ENCODE measurements at regions not wholly inside any gene's neighbourhood (a gene's known extent, or its start where the extent isn't known, plus 50 kb on each side); places are given as distances from the start of the nearest gene placed in this dataset.

GRCh38 chr10:50988792-50989191 is 85.5 kb upstream of the PRKG1 start:
- no peak for ATAC-seq (ENCODE audit: insufficient read depth, low read depth)
- H4K20me1 ChIP-seq (ENCODE audit: insufficient read depth, low read length), result no peaks in the 10 kb centered on the region
- DNase-seq, result no peak
- no peaks in the 10 kb centered on the region for H3K4me1 ChIP-seq (ENCODE audit: insufficient read depth, low read length)
- H3K4me3 ChIP-seq (ENCODE audit: low read depth in 1 of 2, low read length in 2 of 2), result no peak overlapping the region
- no peaks in the 10 kb centered on the region for H3K27me3 ChIP-seq (ENCODE audit: insufficient read depth, low read length, poor library complexity)
- no peaks in the 10 kb centered on the region for H3K36me3 ChIP-seq (ENCODE audit: insufficient read depth, low read length)
- H2AFZ ChIP-seq (ENCODE audit: low read depth, low read length), result no peak overlapping the region
- no peak overlapping the region for H3K4me2 ChIP-seq (ENCODE audit: insufficient read depth, low read length)
- H3K9me3 ChIP-seq (ENCODE audit: insufficient read depth, low read length, severe bottlenecking), result no peaks in the 10 kb centered on the region
- no peak overlapping the region for H3K27ac ChIP-seq (ENCODE audit: low read length)
- H3K9ac ChIP-seq (ENCODE audit: low read depth, low read length), result no peak overlapping the region
- peak; percentile 38 for TF ChIP-seq CTCF (IDR thresholded peaks at IDR 0.05; ENCODE audit: borderline replicate concordance, extremely low read depth, low read length, poor library complexity, severe bottlenecking)
- no peak for TF ChIP-seq EZH2 (IDR thresholded peaks at IDR 0.05; ENCODE audit: borderline replicate concordance, low read depth, low read length, severe bottlenecking)
- no peaks in the 10 kb centered on the region for H3K79me2 ChIP-seq (ENCODE audit: insufficient read depth, low read length)

- H4K20me1 ChIP-seq (ENCODE audit: insufficient read depth, low read length), result no peaks in the 10 kb centered on the region
- H3K9ac ChIP-seq (ENCODE audit: low read depth, low read length), result no peak overlapping the region
- no peak overlapping the region for H2AFZ ChIP-seq (ENCODE audit: low read depth, low read length)
- no peak for ATAC-seq (ENCODE audit: insufficient read depth, low read depth)
- no peaks in the 10 kb centered on the region for H3K27me3 ChIP-seq (ENCODE audit: insufficient read depth, low read length, poor library complexity)
- no peaks in the 10 kb centered on the region for H3K4me1 ChIP-seq (ENCODE audit: insufficient read depth, low read length)
- no peaks in the 10 kb centered on the region for H3K9me3 ChIP-seq (ENCODE audit: insufficient read depth, low read length, severe bottlenecking)
- no peak for DNase-seq
- no peak overlapping the region for H3K4me2 ChIP-seq (ENCODE audit: insufficient read depth, low read length)
- no peak overlapping the region for H3K27ac ChIP-seq (ENCODE audit: low read length)
- no peak for TF ChIP-seq EZH2 (IDR thresholded peaks at IDR 0.05; ENCODE audit: borderline replicate concordance, low read depth, low read length, severe bottlenecking)
- no peak for TF ChIP-seq CTCF (IDR thresholded peaks at IDR 0.05; ENCODE audit: borderline replicate concordance, extremely low read depth, low read length, poor library complexity, severe bottlenecking)
- H3K79me2 ChIP-seq (ENCODE audit: insufficient read depth, low read length), result no peaks in the 10 kb centered on the region
- no peaks in the 10 kb centered on the region for H3K36me3 ChIP-seq (ENCODE audit: insufficient read depth, low read length)
- H3K4me3 ChIP-seq (ENCODE audit: low read depth in 1 of 2, low read length in 2 of 2), result no peak overlapping the region
Observed at GRCh38 chr10:50990568-50991455, 83.5 kb upstream of the PRKG1 start.

- Histone ChIP-seq H3K4me3 (ENCODE audit: low read depth in 1 of 2, low read length in 2 of 2) (no peak overlapping the region), H3K9ac (ENCODE audit: low read depth, low read length) (no peak overlapping the region), H3K4me1 (ENCODE audit: insufficient read depth, low read length) (no peaks in the 10 kb centered on the region), H3K27me3 (ENCODE audit: insufficient read depth, low read length, poor library complexity) (no peaks in the 10 kb centered on the region), H3K27ac (ENCODE audit: low read length) (no peak overlapping the region), H3K79me2 (ENCODE audit: insufficient read depth, low read length) (no peaks in the 10 kb centered on the region), H3K36me3 (ENCODE audit: insufficient read depth, low read length) (no peaks in the 10 kb centered on the region), H4K20me1 (ENCODE audit: insufficient read depth, low read length) (no peaks in the 10 kb centered on the region), H3K9me3 (ENCODE audit: insufficient read depth, low read length, severe bottlenecking) (no peaks in the 10 kb centered on the region), H3K4me2 (ENCODE audit: insufficient read depth, low read length) (no peak overlapping the region), H2AFZ (ENCODE audit: low read depth, low read length) (no peak overlapping the region)
- TF ChIP-seq CTCF (IDR thresholded peaks at IDR 0.05; ENCODE audit: borderline replicate concordance, extremely low read depth, low read length, poor library complexity, severe bottlenecking), result no peak
- TF ChIP-seq EZH2 (IDR thresholded peaks at IDR 0.05; ENCODE audit: borderline replicate concordance, low read depth, low read length, severe bottlenecking), result no peak
- no peak for ATAC-seq (ENCODE audit: insufficient read depth, low read depth)
- no peak for DNase-seq
Observed at GRCh38 chr10:50991456-50992355, 82.6 kb upstream of the PRKG1 start.
